WTC11 (cell line): ENCODE measurements at regions not wholly inside any gene's neighbourhood (a gene's known extent, or its start where the extent isn't known, plus 50 kb on each side); places are given as distances from the start of the nearest gene placed in this dataset.

Source experiments
- ATAC-seq: fragments of 200-7000 bp; cut with Tn5 transposase; 2 replicates; pipeline ENCODE4 v1.10.0; 2021; ENCODE audit warnings: mild to moderate bottlenecking, moderate library complexity
- CTCF ChIA-PET: fragments of 300-600 bp; sonication (Branson Sonifier 250); formaldehyde crosslinking; loops from one replicate; lab custom pipeline; 2021; ENCODE audit warnings: antibody characterized with exemption; lab: Charles Lee
- POLR2A ChIA-PET: fragments of 350-600 bp; sonication (Branson Sonifier 250); formaldehyde crosslinking; loops from one replicate; lab custom pipeline; 2021; ENCODE audit warnings: antibody characterized with exemption; lab: Charles Lee
- DNase-seq: peaks from one replicate; pipeline ENCODE4 v3.0.0; 2021; ENCODE audit warnings: low spot score
- H3K27ac Mint-ChIP-seq: 2 replicates; pipeline ENCODE4 v1.8.0; 2021; ENCODE audit warnings: mixed read lengths
- H3K27me3 Mint-ChIP-seq: 2 replicates; pipeline ENCODE4 v1.8.0; 2021; ENCODE audit warnings: low read depth, mild to moderate bottlenecking, moderate library complexity, mixed read lengths
- H3K36me3 Mint-ChIP-seq: 2 replicates; pipeline ENCODE4 v1.8.0; 2021; ENCODE audit warnings: mixed read lengths
- H3K4me1 Mint-ChIP-seq: 2 replicates; pipeline ENCODE4 v1.8.0; 2022; ENCODE audit warnings: mixed read lengths
- H3K4me3 Mint-ChIP-seq: 2 replicates; pipeline ENCODE4 v1.8.0; 2021; ENCODE audit warnings: mild to moderate bottlenecking, moderate library complexity, mixed read lengths
- H3K9me3 Mint-ChIP-seq: 2 replicates; pipeline ENCODE4 v1.8.0; 2021; ENCODE audit warnings: mixed read lengths
- FOXK1 ChIP-seq: sonication (generic); formaldehyde crosslinking; IDR thresholded peaks from 2 replicates; pipeline ENCODE4 v1.8.0; 2022; ENCODE audit warnings: mild to moderate bottlenecking, moderate library complexity, missing genetic modification reagents
- NFYB ChIP-seq: sonication (generic); formaldehyde crosslinking; conservative IDR thresholded peaks from 2 replicates; pipeline ENCODE4 v1.8.0; 2022; ENCODE audit warnings: low read depth, missing genetic modification reagents
- NR1H2 ChIP-seq: sonication (generic); formaldehyde crosslinking; IDR thresholded peaks from 2 replicates; pipeline ENCODE4 v1.9.0; 2021; ENCODE audit warnings: mild to moderate bottlenecking, moderate library complexity, missing genetic modification reagents
- NR2C2 ChIP-seq: sonication (generic); formaldehyde crosslinking; IDR thresholded peaks from 2 replicates; pipeline ENCODE4 v1.8.0; 2022; ENCODE audit warnings: mild to moderate bottlenecking, missing genetic modification reagents
- PRRX2 ChIP-seq: fragments of 250-450 bp; sonication (Bioruptor Pico); IDR thresholded peaks from 2 replicates; pipeline ENCODE4 v1.8.0; 2021; ENCODE audit warnings: mild to moderate bottlenecking
- ZNF219 ChIP-seq: sonication (generic); formaldehyde crosslinking; IDR thresholded peaks from 2 replicates; pipeline ENCODE4 v1.8.0; 2023; ENCODE audit warnings: missing genetic modification reagents, mild to moderate bottlenecking, borderline replicate concordance
- ZNF396 ChIP-seq: fragments of 250-450 bp; sonication (Bioruptor Pico); IDR thresholded peaks from 2 replicates; pipeline ENCODE4 v1.8.0; 2021; ENCODE audit warnings: mild to moderate bottlenecking, moderate library complexity, borderline replicate concordance
- TF ChIP-seq, protein P1 (sequence below): fragments of 250-450 bp; sonication (Bioruptor Pico); IDR thresholded peaks from 2 replicates; pipeline ENCODE4 v1.9.0; 2021; ENCODE audit warnings: mild to moderate bottlenecking
- TF ChIP-seq, protein P2 (sequence below): fragments of 250-450 bp; sonication (Bioruptor Pico); IDR thresholded peaks from 2 replicates; pipeline ENCODE4 v1.8.0; 2021; ENCODE audit warnings: mild to moderate bottlenecking
- TF ChIP-seq, protein P3 (sequence below): sonication (generic); formaldehyde crosslinking; IDR thresholded peaks from 2 replicates; pipeline ENCODE4 v1.8.0; 2023; ENCODE audit warnings: mild to moderate bottlenecking, missing genetic modification reagents
- TF ChIP-seq, protein P4 (sequence below): sonication (generic); formaldehyde crosslinking; IDR thresholded peaks from 2 replicates; pipeline ENCODE4 v1.8.0; 2022; ENCODE audit warnings: mild to moderate bottlenecking, missing genetic modification reagents
- TF ChIP-seq, protein P5 (sequence below): fragments of 250-450 bp; sonication (Bioruptor Pico); conservative IDR thresholded peaks from 2 replicates; pipeline ENCODE4 v1.9.0; 2021; ENCODE audit warnings: mild to moderate bottlenecking
- TF ChIP-seq, protein P6 (sequence below): sonication (generic); formaldehyde crosslinking; IDR thresholded peaks from 2 replicates; pipeline ENCODE4 v1.8.0; 2022; ENCODE audit warnings: mild to moderate bottlenecking, missing genetic modification reagents
- TF ChIP-seq, protein P7 (sequence below): sonication (generic); formaldehyde crosslinking; IDR thresholded peaks from 2 replicates; pipeline ENCODE4 v1.8.1; 2022; ENCODE audit warnings: missing genetic modification reagents, borderline replicate concordance

DNA sequence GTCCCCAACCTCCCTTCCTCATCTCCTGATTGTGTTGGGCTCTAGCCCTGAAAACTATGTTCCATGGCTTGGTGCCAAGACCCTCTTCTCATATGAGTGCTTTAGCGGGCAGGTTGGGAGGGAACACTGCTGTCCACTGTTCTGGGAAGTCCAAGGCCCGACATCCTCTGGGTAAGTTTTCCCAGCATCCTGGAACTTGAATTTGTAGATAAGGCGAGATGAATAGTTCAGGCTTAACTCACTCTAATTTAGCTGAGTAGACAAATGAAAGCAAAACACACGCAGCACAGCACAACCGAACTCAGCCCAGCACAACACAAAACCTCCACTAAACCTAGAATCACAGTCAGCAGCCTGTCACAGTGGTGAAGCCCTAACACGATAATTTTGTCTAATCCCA is 95.3 kb upstream of the SLC28A3 start:
- ChIA-PET POLR2A (no interaction called here), CTCF (no interaction called here)
- ATAC-seq (no peak), DNase-seq (no peak)
- no peaks in the 10 kb centered on the region for H3K36me3 Mint-ChIP-seq
- no peak overlapping the region for H3K4me3 Mint-ChIP-seq
- H3K27ac Mint-ChIP-seq, result no peak overlapping the region
- TF ChIP-seq, protein P1, sequence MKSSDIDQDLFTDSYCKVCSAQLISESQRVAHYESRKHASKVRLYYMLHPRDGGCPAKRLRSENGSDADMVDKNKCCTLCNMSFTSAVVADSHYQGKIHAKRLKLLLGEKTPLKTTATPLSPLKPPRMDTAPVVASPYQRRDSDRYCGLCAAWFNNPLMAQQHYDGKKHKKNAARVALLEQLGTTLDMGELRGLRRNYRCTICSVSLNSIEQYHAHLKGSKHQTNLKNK (CRISPR knock-in tag), result no peak
- TF ChIP-seq NR2C2 (CRISPR knock-in tag) (no peak), NR1H2 (no peak), PRRX2 (no peak)
- TF ChIP-seq, protein P2, sequence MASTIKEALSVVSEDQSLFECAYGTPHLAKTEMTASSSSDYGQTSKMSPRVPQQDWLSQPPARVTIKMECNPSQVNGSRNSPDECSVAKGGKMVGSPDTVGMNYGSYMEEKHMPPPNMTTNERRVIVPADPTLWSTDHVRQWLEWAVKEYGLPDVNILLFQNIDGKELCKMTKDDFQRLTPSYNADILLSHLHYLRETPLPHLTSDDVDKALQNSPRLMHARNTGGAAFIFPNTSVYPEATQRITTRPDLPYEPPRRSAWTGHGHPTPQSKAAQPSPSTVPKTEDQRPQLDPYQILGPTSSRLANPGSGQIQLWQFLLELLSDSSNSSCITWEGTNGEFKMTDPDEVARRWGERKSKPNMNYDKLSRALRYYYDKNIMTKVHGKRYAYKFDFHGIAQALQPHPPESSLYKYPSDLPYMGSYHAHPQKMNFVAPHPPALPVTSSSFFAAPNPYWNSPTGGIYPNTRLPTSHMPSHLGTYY (CRISPR knock-in tag), result no peak
- TF ChIP-seq, protein P3, sequence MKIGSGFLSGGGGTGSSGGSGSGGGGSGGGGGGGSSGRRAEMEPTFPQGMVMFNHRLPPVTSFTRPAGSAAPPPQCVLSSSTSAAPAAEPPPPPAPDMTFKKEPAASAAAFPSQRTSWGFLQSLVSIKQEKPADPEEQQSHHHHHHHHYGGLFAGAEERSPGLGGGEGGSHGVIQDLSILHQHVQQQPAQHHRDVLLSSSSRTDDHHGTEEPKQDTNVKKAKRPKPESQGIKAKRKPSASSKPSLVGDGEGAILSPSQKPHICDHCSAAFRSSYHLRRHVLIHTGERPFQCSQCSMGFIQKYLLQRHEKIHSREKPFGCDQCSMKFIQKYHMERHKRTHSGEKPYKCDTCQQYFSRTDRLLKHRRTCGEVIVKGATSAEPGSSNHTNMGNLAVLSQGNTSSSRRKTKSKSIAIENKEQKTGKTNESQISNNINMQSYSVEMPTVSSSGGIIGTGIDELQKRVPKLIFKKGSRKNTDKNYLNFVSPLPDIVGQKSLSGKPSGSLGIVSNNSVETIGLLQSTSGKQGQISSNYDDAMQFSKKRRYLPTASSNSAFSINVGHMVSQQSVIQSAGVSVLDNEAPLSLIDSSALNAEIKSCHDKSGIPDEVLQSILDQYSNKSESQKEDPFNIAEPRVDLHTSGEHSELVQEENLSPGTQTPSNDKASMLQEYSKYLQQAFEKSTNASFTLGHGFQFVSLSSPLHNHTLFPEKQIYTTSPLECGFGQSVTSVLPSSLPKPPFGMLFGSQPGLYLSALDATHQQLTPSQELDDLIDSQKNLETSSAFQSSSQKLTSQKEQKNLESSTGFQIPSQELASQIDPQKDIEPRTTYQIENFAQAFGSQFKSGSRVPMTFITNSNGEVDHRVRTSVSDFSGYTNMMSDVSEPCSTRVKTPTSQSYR (CRISPR knock-in tag), result no peak
- TF ChIP-seq, protein P4, sequence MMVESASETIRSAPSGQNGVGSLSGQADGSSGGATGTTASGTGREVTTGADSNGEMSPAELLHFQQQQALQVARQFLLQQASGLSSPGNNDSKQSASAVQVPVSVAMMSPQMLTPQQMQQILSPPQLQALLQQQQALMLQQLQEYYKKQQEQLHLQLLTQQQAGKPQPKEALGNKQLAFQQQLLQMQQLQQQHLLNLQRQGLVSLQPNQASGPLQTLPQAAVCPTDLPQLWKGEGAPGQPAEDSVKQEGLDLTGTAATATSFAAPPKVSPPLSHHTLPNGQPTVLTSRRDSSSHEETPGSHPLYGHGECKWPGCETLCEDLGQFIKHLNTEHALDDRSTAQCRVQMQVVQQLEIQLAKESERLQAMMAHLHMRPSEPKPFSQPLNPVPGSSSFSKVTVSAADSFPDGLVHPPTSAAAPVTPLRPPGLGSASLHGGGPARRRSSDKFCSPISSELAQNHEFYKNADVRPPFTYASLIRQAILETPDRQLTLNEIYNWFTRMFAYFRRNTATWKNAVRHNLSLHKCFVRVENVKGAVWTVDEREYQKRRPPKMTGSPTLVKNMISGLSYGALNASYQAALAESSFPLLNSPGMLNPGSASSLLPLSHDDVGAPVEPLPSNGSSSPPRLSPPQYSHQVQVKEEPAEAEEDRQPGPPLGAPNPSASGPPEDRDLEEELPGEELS (CRISPR knock-in tag), result no peak
- peaks cover 11% of the 10 kb centered on the region for H3K9me3 Mint-ChIP-seq
- no peaks in the 10 kb centered on the region for H3K4me1 Mint-ChIP-seq
- H3K27me3 Mint-ChIP-seq, result 0 out of 2 replicates have a peak, but pooled peaks cover 3% of the 10 kb centered on the region

DNA sequence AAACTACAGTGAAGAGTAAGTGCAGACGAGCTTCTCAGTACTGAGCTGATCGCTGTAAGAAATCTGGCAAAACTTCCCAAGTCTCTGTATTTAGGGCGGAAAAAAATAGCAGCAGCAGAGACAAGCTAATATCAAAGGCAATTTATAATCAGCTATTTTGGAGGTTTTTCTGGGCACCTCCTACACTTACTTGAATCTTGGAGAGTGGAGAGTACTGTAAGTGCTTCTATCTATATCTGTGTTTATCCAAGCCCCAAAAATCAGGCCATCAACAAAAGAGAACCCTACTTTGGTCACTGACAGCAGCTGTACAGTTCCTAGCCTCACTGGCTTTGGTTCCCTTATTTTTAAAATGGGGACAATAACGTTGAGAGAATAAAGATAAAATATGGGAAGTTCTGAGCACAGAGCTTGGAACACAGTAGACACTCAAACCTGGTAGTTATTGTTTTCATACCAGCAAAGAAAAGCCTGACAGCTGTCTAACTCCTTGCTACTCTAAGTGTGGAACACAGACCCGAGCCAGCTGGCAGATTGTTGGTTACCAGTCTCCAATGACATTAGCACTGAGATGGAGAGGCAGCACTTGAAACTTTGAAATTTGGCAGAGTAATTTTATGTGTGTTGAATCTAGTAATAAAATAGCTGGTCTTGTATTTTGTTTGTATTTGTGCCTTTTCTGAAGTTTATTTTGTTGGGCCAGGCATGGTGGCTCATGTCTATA is 96.0 kb upstream of the SLC28A3 start:
- ATAC-seq (no peak), DNase-seq (no peak)
- TF ChIP-seq, protein P5, sequence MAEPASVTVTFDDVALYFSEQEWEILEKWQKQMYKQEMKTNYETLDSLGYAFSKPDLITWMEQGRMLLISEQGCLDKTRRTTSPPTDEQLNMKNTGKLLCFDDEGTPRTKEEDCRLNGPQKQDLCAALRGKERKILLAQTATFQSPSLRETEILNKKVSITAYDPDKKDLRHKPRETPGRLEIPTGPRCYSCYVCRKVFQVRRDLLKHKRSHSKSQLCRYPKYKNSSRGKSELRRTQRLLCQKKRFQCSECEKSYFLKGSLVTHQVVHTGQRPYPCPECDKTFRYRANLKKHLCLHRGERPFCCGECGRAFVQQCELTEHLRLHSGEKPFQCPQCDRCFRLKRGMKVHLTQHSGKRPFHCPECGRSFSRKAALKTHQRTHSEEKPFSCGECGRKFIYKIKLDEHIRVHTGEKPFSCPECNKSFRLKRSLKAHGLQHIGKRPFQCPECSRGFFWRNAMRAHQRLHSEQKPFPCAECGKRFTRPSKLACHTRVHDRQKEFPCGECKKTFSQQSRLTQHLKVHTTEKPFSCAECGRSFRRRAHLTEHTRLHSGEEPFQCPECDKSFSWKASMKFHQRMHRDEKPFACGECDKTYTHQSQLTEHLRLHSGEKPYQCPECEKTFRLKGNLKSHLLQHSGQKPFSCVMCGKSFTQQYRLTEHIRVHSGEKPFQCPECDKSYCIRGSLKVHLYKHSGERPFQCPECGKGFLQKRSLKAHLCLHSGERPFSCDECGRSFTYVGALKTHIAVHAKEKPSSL (CRISPR knock-in tag), result no peak
- TF ChIP-seq NR2C2 (CRISPR knock-in tag) (no peak), NFYB (CRISPR knock-in tag) (no peak), FOXK1 (CRISPR knock-in tag) (no peak), ZNF219 (no peak), ZNF396 (no peak), NR1H2 (no peak)
- TF ChIP-seq, protein P6, sequence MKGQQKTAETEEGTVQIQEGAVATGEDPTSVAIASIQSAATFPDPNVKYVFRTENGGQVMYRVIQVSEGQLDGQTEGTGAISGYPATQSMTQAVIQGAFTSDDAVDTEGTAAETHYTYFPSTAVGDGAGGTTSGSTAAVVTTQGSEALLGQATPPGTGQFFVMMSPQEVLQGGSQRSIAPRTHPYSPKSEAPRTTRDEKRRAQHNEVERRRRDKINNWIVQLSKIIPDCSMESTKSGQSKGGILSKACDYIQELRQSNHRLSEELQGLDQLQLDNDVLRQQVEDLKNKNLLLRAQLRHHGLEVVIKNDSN (CRISPR knock-in tag), result no peak
- TF ChIP-seq, protein P7, sequence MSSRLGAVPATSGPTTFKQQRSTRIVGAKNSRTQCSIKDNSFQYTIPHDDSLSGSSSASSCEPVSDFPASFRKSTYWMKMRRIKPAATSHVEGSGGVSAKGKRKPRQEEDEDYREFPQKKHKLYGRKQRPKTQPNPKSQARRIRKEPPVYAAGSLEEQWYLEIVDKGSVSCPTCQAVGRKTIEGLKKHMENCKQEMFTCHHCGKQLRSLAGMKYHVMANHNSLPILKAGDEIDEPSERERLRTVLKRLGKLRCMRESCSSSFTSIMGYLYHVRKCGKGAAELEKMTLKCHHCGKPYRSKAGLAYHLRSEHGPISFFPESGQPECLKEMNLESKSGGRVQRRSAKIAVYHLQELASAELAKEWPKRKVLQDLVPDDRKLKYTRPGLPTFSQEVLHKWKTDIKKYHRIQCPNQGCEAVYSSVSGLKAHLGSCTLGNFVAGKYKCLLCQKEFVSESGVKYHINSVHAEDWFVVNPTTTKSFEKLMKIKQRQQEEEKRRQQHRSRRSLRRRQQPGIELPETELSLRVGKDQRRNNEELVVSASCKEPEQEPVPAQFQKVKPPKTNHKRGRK, result no peak
- H3K27me3 Mint-ChIP-seq, result 0 out of 2 replicates have a peak, but pooled peaks cover 3% of the 10 kb centered on the region
- peaks cover 11% of the 10 kb centered on the region for H3K9me3 Mint-ChIP-seq
- H3K36me3 Mint-ChIP-seq, result no peaks in the 10 kb centered on the region
- H3K4me3 Mint-ChIP-seq, result no peak overlapping the region
- H3K4me1 Mint-ChIP-seq, result no peaks in the 10 kb centered on the region
- POLR2A ChIA-PET, result no interaction called here
- CTCF ChIA-PET, result no interaction called here
- H3K27ac Mint-ChIP-seq, result no peak overlapping the region
